Suprapubic skin (tissue), 4 donors: ENCODE measurements at regions not wholly inside any gene's neighbourhood (a gene's known extent, or its start where the extent isn't known, plus 50 kb on each side); places are given as distances from the start of the nearest gene placed in this dataset.

ENCODE experiments used
- EP300 ChIP-seq: sonication (generic); formaldehyde crosslinking; IDR thresholded peaks from one replicate; pipeline ENCODE4 v1.6.1; 2017; ENCODE audit warnings: antibody characterized with exemption
- POLR2A ChIP-seq, 2 donors: fragments of 450-650 bp; IDR thresholded peaks; one replicate each; pipeline ENCODE4 v1.6.1; 2017; ENCODE audit warnings: antibody characterized with exemption in 2 of 2, mild to moderate bottlenecking in 2 of 2, moderate library complexity in 2 of 2
- POLR2AphosphoS5 ChIP-seq, 3 donors: sonication (generic); formaldehyde crosslinking; IDR thresholded peaks; one replicate each; pipeline ENCODE4 v1.6.1; 2017; ENCODE audit warnings: antibody characterized with exemption in 3 of 3
- TF ChIP-seq, protein P1 (sequence below), 2 donors: fragments of 200-600 bp in 1 of 2; fragments of 450-650 bp in 1 of 2; sonication (generic) in 1 of 2; IDR thresholded peaks; one replicate each; pipeline ENCODE4 v1.5.1; 2016 to 2019; ENCODE audit warnings: antibody characterized with exemption in 2 of 2, mild to moderate bottlenecking in 1 of 2, moderate library complexity in 1 of 2

DNA sequence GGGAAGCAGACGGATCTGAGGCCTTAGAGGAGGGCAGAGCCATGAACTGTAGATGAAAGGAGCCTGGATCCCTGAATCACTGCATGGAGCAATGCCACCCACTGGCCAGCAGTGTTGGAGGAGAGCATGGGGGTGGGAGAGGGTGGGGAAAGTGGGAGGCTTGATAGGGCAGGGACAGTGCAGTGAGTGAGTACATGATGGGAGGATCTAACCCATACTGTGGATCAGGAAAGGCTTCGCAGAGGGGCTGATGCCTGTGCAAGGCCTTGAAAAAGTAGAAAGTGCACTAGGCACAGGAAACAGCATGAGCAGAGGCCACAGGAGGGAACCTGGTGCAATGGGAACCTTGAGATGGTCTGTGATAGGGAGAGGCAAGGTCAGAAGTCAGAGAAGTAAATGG is 391.9 kb downstream of the PTPRU start:
- TF ChIP-seq, protein P1, sequence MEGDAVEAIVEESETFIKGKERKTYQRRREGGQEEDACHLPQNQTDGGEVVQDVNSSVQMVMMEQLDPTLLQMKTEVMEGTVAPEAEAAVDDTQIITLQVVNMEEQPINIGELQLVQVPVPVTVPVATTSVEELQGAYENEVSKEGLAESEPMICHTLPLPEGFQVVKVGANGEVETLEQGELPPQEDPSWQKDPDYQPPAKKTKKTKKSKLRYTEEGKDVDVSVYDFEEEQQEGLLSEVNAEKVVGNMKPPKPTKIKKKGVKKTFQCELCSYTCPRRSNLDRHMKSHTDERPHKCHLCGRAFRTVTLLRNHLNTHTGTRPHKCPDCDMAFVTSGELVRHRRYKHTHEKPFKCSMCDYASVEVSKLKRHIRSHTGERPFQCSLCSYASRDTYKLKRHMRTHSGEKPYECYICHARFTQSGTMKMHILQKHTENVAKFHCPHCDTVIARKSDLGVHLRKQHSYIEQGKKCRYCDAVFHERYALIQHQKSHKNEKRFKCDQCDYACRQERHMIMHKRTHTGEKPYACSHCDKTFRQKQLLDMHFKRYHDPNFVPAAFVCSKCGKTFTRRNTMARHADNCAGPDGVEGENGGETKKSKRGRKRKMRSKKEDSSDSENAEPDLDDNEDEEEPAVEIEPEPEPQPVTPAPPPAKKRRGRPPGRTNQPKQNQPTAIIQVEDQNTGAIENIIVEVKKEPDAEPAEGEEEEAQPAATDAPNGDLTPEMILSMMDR (IDR thresholded peaks at IDR 0.05), result no peak
- no peak for TF ChIP-seq POLR2A (IDR thresholded peaks at IDR 0.05)
- TF ChIP-seq POLR2AphosphoS5 (IDR thresholded peaks at IDR 0.05), result no peak
- TF ChIP-seq EP300, result no peak
